ENCODE measurements at regions not wholly inside any gene's neighbourhood (a gene's known extent, or its start where the extent isn't known, plus 50 kb on each side); places are given as distances from the start of the nearest gene placed in this dataset.

GRCh38 chr2:71919708-71920107, 228.0 kb downstream of the CYP26B1 start:
- no peaks in the 10 kb centered on the region; the same call in 1 of the 2 replicates for H3F3A ChIP-seq (ENCODE audit: insufficient read depth, low read depth)
- H3K9me3 ChIP-seq (ENCODE audit: insufficient read depth, low read depth) = peaks cover 16% of the 10 kb centered on the region
- H3K27ac ChIP-seq = no peak overlapping the region
- H3K9me2 ChIP-seq (ENCODE audit: insufficient read depth) = no peaks in the 10 kb centered on the region
- no peaks in the 10 kb centered on the region for H3K79me2 ChIP-seq (ENCODE audit: low read depth)
- H2AFZ ChIP-seq = no peak overlapping the region
- ChIA-PET POLR2A (ENCODE audit: unreplicated experiment) (no interaction called here), CTCF (no interaction called here)
- no peak for DNase-seq
- H3K27me3 ChIP-seq (ENCODE audit: insufficient read depth, low read depth) = no peaks in the 10 kb centered on the region
- no peak overlapping the region for H3K4me3 ChIP-seq
- intact Hi-C loops (cut with micrococcal nuclease; ENCODE audit: unreplicated experiment) = loop anchor here (5.0 to 10.0 kb wide), 3 partner anchors 78 to 828 kb away; no protein-coding TSS in a partner anchor
- TF ChIP-seq CTCF (conservative IDR thresholded peaks at IDR 0.05) = no peak
- TF ChIP-seq EZH2 (IDR thresholded peaks at IDR 0.05; ENCODE audit: low read depth) = no peak
- H3K4me2 ChIP-seq = no peak overlapping the region
- no TSS peak for BruUV-seq (replicated peaks)
- H3K4me1 ChIP-seq (replicated peaks; ENCODE audit: insufficient read depth) = no peaks in the 10 kb centered on the region
- H4K20me1 ChIP-seq (ENCODE audit: insufficient read depth) = no peaks in the 10 kb centered on the region; the same call in 1 of the 2 replicates
- no peaks in the 10 kb centered on the region for H3K36me3 ChIP-seq (ENCODE audit: low read depth)

DNA sequence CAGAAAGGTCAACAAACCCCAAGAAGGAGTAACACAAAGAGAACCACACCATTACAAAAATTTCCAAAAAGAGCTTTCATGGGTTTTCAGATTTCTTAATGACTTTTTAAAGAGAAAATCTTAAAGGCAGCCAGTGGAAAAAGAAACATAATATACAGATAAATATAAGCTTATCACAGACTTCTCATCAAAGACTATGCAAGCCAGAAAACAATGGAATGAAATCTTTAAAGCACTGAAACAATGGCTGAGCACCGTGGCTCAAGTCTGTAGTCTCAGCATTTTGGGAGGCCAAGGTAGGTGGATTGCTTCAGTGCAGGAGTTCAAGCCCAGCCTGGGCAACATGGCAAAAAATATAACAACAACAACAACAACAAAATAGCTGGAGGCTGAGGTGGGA, 237.4 kb downstream of the CYP26B1 start:
- no peaks in the 10 kb centered on the region; the same call in 1 of the 2 replicates for H3K27me3 ChIP-seq (ENCODE audit: insufficient read depth, low read depth)
- POLR2A ChIA-PET (ENCODE audit: unreplicated experiment) = no interaction called here
- H3K9me2 ChIP-seq (ENCODE audit: insufficient read depth) = peaks cover 5% of the 10 kb centered on the region; the same call in 1 of the 2 replicates
- H3K4me1 ChIP-seq (replicated peaks; ENCODE audit: insufficient read depth) = no peaks in the 10 kb centered on the region
- H3K9me3 ChIP-seq (ENCODE audit: insufficient read depth, low read depth) = peaks cover 24% of the 10 kb centered on the region; the same call in 1 of the 2 replicates
- H3K4me2 ChIP-seq = no peak overlapping the region
- no peak for DNase-seq
- H3K79me2 ChIP-seq (ENCODE audit: low read depth) = no peaks in the 10 kb centered on the region
- H3K4me3 ChIP-seq = no peak overlapping the region
- intact Hi-C loops (cut with micrococcal nuclease; ENCODE audit: unreplicated experiment) = no loop called here
- CTCF ChIA-PET = no interaction called here
- TF ChIP-seq EZH2 (IDR thresholded peaks at IDR 0.05; ENCODE audit: low read depth) (no peak), CTCF (conservative IDR thresholded peaks at IDR 0.05) (no peak)
- H3F3A ChIP-seq (ENCODE audit: insufficient read depth, low read depth) = no peaks in the 10 kb centered on the region
- H3K36me3 ChIP-seq (ENCODE audit: low read depth) = no peaks in the 10 kb centered on the region
- no peaks in the 10 kb centered on the region for H4K20me1 ChIP-seq (ENCODE audit: insufficient read depth)
- no TSS peak for BruUV-seq (replicated peaks)
- no peak overlapping the region for H2AFZ ChIP-seq
- no peak overlapping the region for H3K27ac ChIP-seq

DNA sequence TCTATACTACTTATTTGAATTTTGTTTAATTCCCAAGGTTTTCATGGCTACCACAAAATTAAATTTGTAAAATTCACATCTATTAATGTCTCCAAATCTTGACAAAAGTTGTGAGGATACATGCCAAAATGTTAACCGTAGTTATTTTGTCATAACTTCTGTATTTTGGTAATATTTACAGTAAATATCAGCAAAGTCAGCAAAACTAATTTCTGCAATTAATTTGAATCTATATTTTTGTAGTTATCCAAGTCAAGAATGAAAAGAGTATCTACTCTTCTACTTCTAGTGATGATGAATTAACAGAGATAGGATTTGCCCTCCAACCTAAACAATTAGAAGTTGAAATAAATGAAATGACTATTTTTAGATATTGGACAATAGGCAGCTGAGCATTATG, 238.9 kb downstream of the CYP26B1 start:
- no peaks in the 10 kb centered on the region for H3F3A ChIP-seq (ENCODE audit: insufficient read depth, low read depth)
- TF ChIP-seq EZH2 (IDR thresholded peaks at IDR 0.05; ENCODE audit: low read depth) (no peak), CTCF (conservative IDR thresholded peaks at IDR 0.05) (no peak)
- intact Hi-C loops (cut with micrococcal nuclease; ENCODE audit: unreplicated experiment) = no loop called here
- DNase-seq = no peak
- no TSS peak for BruUV-seq (replicated peaks)
- H3K36me3 ChIP-seq (ENCODE audit: low read depth) = no peaks in the 10 kb centered on the region
- H2AFZ ChIP-seq = no peak overlapping the region
- peaks cover 24% of the 10 kb centered on the region; the same call in 1 of the 2 replicates for H3K9me3 ChIP-seq (ENCODE audit: insufficient read depth, low read depth)
- no peak overlapping the region for H3K4me3 ChIP-seq
- H3K27ac ChIP-seq = no peak overlapping the region
- H3K4me1 ChIP-seq (replicated peaks; ENCODE audit: insufficient read depth) = no peaks in the 10 kb centered on the region
- H4K20me1 ChIP-seq (ENCODE audit: insufficient read depth) = no peaks in the 10 kb centered on the region
- H3K4me2 ChIP-seq = no peak overlapping the region
- H3K79me2 ChIP-seq (ENCODE audit: low read depth) = no peaks in the 10 kb centered on the region
- CTCF ChIA-PET = no interaction called here
- H3K9me2 ChIP-seq (ENCODE audit: insufficient read depth) = peaks cover 5% of the 10 kb centered on the region; the same call in 1 of the 2 replicates
- POLR2A ChIA-PET (ENCODE audit: unreplicated experiment) = no interaction called here
- peaks cover 6% of the 10 kb centered on the region; the same call in 1 of the 2 replicates for H3K27me3 ChIP-seq (ENCODE audit: insufficient read depth, low read depth)

Measured in PC-9 (cell line).